Umbilical cord (tissue), 1 donor: ENCODE measurements at regions not wholly inside any gene's neighbourhood (a gene's known extent, or its start where the extent isn't known, plus 50 kb on each side); places are given as distances from the start of the nearest gene placed in this dataset.

ENCODE experiments used
- DNase-seq: peaks from one replicate; pipeline ENCODE4 v3.0.0-alpha.2; 2015; ENCODE audit warnings: low spot score

DNA sequence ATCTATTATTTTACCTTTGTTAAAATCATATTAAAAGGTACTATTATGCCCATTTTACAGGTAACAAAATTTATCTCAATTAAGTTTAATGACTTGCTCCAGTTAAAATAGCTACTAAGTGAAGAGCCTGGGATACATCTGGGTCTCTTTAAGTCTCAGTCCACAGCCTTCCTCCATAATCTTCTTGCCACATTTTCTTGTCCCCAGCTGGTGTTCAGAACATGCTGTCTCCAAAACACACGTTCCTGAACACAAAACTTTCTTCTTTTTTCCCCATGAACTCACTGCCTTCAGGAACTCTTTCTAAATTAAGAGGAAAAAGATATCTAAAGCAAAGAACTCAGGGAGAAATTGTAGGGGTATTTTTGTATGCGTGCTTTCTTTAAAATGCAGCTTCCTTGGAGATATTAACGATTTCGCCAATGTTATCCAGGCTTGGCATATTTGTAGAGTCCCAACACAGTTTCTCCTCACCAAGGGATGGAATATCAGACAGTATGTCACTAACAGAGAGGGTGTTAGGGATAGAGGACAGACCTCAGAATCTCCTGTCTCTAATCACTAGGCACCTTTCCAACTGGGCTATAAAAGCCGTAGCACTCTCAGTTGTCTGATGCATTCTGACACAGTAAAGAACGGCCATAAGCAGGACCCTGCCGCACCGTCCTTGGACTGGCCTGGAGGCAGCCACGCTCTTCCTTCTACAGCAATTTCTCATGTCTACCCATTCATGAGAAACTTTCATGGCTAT lies 232.8 kb upstream of the BLID start:
- peak; percentile 82 for DNase-seq

DNA sequence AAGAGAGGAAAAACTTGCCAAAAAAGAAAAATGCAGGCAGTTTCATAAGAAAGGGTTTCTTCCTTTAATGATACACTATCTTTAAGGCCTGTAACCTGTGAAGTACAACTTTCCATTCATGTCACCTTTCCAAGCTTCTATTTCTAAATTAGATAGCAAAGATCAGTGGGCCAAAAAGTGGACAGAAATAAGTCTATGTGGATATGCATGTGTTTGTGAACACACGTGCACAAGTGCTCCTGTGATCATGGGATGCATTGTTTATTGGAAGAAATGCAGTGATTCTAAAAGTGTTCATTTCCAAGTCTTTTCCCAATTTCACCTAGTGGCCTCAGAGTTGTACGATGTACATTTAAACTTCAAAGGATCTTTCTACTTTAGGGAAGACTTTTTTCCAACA lies 230.0 kb upstream of the BLID start:
- no peak for DNase-seq

DNA sequence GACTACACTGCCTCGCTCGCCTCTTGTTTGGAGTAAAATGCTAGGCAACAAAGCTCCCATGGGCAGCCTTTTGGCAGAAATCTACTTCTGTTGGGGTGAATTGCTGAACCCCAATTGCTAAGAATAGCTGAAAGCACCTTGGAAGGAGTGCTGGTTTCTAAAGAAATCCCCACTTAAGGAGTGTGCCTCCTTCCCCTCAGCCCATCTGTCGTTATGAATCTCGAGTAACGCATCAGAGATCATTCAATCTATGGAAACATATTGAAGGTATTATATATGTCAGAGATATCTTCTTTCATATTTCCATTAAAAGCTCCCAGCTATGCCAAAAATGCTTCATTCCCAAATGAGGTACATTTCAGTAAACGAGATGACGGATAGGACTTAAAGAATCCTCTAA lies 229.6 kb upstream of the BLID start:
- DNase-seq, result peak; percentile 50

DNA sequence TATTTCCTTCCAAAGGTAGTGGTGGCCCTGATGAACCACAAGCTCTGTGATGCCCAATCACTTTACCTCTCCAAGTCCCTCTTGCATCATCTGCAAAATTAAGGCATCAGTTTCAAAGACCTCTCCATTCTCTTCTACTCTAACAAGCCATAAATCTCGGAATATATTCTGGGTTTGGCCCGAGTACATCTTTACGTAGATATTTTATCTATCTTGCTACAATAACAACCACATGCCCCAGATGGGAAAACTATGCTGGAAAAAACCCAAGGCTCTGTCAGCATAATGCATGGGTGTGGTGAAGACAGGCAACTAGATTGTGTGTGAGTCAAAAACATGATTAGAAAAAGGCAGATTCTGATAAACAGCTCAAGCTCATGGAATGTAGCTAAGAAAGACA lies 228.2 kb upstream of the BLID start:
- peak; percentile 95 for DNase-seq

DNA sequence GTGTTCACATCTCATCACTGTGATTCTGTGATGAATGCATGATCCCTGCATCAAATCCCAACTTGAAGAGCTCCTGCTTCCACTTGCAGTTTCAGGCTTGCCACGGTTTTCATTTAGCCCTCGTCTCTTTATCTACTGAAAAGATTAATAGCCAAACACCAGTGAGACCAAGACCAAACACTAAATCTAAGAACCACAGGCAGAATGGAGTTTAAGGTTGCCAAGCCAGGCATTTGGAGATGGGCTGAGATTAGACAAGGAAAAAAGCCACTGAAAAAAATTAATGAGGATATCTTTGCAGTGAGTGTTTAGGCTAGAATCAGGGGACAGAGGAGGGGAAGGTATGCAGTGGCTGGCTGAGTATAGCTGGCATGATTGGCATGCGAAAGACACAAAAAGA lies 227.2 kb upstream of the BLID start:
- no peak for DNase-seq

DNA sequence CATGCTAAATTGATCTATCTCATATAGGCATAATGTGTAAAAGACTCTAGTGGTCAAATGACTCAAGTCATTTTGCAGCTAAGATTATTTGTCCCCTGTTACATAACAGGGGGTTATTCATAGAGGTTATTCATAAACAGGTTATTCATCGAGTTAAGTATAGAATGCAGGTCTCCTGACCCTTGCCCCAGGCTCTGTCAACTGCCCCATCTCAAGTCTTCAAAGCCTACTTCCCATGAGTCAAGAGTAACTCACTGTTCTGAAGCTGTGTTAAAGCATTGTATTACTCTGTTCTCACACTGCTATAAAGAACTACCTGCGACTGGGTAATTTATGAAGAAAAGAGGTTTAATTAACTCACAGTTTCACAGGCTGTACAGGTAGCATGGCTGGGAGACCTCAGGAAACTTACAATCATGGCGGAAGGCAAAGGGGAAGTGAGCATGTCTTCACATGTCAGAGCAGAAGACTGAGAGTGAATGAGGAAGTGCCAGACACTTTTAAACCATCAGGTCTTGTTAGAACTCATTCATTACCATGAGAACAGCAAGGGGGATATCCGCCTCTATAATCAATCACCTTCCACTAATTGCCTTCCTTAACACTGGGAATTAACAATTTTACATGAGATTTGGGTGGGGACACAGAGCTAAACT lies 226.2 kb upstream of the BLID start:
- DNase-seq, result no peak

DNA sequence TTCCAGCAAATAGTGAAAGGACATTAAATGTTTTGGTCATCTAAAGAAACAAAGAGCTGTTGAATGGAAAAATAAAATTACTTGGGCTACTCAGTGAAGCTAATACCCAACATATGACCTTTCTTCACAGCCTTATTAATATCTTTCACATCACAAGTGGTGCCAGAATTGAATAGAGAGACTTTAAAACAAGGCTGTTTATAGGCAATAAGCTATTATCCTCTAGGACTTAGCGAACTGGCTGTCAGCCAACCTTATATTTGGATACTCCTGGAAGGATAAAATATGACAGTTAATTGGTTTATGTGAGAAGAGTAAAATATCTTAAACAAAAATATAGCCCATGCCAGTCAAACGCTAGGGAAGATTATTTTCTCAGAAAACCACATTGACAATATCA lies 225.5 kb upstream of the BLID start:
- DNase-seq, result no peak

DNA sequence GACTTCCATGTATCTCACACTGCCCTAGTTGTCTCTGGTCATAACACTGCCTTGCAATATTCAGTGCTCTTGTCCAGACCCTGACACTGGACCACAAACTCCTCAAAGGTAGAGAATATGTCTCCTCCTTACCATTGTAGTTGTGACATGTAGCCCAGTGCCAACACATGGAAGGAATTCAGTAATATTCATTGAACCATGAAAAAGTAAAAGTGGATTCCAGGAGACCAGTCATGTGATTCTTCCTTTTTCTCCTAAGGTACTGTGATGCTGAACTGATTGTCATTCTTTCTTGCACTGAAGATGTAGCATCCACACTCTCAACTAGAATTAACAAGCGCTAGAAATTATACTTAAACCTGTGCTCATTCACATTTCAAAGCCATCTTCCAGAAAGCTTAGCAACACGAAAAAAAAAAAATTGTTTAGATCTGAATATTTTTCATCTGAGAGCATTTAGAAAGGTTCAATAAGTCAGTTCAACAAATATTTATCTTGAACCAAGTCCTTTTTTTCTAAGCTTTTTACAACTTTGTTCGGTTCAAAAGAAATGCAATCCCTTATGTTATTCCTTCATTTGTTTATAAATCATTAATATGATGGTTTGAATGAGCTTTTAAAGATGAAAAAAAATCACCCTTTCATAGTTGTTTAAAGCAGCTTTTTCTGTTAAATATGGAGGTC lies 224.7 kb upstream of the BLID start:
- DNase-seq, result no peak

DNA sequence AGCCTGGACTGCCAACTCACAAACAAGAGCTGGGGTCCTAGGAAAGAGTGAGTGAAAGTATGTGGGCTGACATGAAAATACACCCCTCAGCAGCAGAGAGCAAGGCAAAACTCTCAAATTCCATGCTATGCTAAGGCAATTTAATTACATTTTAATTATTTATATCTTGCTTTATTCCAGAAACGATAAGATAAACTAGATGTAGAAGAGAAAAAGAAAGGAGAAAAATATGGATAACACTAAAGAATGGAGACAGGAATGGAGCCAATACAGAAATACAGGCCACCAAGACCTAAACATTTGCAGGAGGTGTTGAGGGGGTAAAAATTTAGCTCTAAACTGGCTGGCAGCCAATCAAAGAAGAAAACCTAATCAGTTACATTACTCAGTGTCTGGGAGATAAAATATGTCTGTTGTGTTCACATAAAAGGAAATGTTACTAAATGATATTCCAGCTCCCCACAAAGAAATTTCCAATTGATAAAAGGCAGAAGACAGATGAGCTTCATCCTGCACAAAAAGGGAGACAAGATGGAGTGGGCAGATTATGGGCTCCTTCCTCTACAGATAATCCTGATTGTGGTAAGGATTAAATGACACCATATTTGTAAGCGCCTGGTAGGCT lies 223.5 kb upstream of the BLID start:
- DNase-seq, result no peak

DNA sequence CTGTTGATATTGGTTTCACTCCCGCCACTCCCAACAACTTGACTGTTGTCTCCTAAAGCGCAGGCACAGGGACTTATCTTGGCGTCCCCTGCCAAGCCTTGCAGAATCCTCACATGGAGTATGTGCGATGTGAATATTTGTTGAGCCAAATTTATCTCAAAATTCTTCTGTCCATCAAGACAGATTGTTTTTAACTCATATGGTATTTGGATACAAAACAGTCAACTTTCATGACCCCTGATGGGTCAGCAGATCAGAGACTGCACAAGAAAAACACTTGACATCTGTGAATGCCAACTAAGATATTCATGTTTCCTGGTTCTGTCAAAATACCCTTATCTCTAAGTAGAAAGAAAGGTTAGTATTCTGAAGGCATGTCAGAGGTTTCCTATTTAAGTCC lies 221.7 kb upstream of the BLID start:
- DNase-seq, result no peak

DNA sequence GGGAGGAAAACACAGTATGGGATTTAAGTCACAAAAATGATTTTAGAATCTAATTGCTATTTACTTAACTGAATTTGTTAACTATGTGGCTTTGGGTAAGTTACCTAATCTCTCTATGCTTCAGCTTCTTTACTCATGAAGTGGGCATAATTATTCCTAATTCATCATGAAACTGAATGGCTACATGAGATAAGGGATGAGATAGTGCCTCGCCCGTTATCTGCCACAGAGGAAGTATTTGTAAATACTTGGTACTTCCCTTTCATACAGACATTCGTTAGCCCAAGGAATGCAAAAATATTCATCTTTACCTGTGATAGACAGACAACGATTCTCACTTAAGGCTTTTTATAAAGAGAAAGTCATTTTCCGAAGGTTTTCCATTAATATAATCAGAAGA lies 221.2 kb upstream of the BLID start:
- DNase-seq, result no peak

DNA sequence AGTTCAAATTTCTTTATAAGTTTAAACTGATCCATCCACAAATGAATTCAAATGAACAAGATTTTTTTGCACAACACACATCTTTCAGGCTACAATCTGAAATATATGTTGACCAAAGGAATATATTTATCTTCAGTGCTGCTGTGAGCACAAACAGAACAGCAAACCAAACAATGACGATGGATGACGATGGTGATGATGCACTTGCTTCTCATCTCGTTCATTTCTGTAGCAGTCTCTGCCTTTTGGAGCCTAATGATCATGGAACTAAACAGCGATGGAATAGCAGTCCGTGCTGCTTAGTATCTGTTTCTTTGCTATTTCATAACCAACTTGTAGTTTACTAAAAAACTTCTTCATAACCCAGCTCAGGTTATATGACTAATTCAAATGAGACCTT lies 220.7 kb upstream of the BLID start:
- no peak for DNase-seq

DNA sequence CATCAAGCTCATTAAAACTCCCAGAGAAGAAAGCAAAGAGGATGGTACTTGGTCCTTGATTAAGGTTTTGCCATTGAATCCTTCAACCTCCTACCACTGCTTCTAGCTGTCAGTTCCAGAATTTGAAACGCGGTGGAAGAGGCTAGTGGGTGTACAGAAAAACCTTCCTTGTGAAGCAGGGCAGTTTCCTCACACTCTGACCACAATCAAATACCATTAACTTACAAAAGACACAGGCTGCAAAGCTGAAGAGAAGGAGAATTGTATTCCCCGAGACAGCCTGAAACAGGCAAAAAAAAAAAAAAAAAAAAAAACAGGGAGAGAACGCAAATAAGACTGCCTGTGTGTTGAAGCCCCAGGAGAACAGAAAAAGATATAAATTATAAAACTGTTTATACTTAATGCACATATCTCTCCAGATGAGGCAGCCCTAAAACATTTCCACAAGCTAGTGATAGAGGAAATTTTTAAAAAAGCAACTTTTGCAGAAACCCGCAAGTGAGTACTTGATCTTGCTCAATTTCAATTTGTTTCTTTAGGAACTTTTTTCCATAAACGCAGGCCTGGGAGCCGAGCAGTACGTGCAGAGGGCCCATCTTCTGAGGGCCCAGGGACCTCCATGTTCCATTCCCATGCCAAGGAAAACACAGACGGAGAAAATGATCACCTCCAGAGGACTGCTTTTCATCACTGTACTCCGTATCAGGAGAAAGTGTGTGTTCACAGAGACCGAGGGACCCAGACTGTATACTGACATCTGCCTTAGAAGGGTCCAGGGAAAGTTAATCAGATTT lies 218.7 kb upstream of the BLID start:
- DNase-seq, result peak; percentile 63

DNA sequence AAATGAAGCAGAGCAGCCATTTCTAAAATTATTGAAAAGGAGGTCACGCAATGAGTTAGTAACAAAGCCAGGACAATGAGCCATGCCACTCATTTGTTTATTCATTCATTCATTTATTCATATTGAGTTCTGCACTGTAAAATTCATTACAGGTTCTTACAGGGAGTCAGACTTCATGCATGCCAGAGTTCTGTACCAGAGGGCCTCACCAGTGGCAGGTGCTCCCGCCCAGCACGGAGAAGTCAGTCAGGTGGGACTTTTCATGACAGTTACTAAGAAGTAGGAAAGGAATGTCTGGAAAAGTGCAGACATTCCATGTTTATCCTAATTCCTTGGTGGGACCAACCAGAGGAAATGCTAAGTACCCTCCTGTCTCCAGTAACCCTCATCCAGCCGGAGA lies 217.5 kb upstream of the BLID start:
- DNase-seq, result no peak

DNA sequence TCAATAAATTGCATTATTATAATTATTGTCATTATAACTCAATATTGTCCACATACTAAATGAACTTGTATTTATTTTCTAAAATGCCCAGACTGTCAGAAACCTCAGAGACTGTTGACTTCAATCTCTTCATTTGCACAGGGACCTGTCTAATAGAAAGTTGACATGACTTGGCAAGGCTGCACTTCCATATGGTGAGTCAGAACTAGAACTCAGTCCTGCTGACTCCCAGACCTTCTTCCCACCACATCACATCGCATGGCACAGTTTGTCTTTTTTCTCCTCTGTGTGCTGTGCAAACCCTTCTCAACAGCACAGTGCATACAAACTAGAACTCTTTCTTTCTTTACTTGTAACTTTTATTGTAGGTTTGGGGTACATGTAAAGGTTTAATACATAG lies 215.1 kb upstream of the BLID start:
- DNase-seq, result no peak

DNA sequence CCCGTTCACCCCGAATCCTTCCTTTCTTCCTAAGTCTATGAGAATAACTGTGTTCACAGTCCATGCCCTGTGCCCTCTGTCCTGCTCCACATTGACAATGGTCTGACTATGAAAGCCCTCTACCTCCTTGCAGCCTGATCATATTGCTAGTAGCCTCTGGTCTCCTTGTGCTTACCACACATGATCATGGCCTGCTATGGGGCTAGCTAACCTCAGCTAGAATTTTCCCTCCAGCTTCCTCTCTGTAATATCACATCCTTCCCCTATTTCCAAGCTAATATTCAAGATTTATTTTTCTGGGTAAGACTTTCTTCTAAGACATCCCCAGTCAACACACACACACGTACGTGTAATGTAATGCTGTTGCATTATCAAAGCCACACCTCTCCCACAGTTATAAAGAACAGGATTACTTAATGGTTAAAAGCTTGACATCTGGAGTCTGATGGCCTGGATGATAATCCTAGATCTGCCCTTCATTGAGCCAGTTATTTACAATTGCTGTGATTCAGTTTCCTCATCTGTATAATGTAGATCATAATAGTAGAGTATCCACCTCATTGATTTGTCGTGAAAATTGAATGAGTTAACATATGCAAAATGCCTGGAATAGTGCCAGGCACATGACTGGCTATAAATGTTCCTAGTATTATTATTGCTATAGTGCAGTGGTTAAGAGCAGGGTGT lies 214.4 kb upstream of the BLID start:
- DNase-seq, result no peak

DNA sequence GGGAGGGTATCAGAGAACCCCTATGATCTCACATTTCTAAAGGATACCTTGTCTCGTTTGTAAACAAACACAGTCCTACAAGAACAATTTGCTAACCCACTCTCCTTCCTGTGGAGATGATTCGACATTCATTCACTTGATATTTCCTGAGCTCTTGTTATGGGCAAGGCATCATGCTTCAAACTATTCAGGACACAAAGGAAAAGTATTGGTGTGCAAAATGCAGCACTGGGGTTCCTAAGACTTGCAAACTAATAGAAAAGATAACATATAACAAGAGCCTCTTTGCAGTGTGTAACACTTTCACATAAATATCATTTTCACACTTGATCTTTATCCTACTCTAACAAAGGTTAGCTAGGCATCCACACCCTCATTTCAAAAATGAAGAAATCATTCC lies 211.5 kb upstream of the BLID start:
- no peak for DNase-seq

DNA sequence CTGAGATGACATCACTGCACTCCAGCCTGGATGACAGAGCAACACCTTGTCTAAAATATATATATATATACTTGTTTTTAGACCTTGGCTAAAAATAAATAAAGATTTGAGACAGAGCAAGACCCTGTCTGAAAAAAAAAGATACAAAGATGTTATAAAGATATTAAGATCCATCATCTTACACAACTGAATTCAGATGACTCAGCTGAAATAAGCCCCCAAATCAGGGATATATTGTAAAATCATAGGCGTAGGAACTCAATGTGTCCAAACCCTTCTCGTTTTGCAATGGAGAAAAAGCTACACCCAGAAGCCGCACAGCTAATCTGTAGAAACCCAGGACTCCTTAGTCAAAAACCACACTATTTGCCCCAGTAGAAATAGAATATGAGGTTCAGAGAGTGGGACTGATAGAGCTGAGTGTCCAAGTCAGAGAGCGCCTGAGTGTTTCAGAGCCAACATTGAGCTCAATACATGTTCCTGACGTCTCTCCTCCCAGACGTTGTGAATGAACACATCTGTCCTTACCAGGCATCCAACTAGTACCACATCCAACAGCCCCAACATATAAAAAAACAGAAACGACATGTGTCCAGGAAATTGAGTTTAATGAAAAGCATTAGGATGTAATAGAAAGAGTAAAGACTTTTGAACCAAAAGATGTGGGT lies 207.9 kb upstream of the BLID start:
- no peak for DNase-seq

DNA sequence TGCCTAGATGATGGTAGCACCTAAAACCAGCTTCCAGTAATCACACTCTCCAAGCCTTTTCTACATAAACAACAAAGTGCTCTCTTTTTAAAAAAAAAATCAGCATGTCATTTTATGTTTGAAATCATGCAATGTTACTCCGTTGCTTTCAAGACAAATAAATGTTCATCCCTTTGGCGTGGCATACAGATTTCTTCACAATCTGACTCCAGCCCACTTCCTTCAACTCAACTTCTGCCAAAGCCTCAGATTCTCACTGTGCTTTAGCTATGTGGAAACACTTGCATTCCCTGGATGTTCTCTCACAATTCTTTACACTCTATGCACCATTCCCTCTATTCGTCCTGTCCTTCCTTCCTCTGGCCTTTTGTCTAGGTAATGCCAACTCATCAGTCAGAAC lies 206.3 kb upstream of the BLID start:
- peak; percentile 81 for DNase-seq

DNA sequence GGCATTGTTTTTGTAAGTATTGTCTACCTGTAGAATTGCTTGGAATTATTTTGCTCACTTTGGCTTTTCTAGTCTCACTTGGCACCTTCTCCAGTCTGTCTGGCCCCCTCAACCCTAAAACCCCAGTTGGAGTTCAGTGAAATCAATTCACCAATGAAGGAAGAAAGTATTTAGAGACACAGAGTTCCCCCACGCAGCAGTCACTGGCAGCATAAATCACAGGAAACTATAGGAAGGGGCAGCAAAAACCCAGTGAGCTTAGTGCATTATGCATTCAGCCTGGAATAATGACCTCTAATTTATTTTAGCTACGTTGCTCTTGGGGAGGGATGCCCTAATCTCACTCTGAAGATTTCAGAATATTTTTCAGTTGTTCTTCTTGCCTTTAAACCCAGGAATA lies 204.7 kb upstream of the BLID start:
- DNase-seq, result no peak
